ENCODE measurements at regions not wholly inside any gene's neighbourhood (a gene's known extent, or its start where the extent isn't known, plus 50 kb on each side); places are given as distances from the start of the nearest gene placed in this dataset.

- Histone ChIP-seq H3K4me1 (ENCODE audit: insufficient read depth) (no peaks in the 10 kb centered on the region), H3K4me3 (no peak overlapping the region), H3K36me3 (no peaks in the 10 kb centered on the region), H3K27ac (no peak overlapping the region), H3K27me3 (no peaks in the 10 kb centered on the region), H3K9me3 (no peaks in the 10 kb centered on the region)
- no peak for DNase-seq
- no peak for TF ChIP-seq EP300 (IDR thresholded peaks at IDR 0.05)
- no peak for TF ChIP-seq CTCF (IDR thresholded peaks at IDR 0.05)
- TF ChIP-seq POLR2A (IDR thresholded peaks at IDR 0.05) = no peak
- intact Hi-C loops (cut with DNase I) = no loop called here
- WGBS, 3 donors = 68 to 69% (median 69%) methylated on average over 11 of the region's 11 CpGs
Measured at GRCh38 chr22:35170716-35171697, 86.3 kb upstream of the HMGXB4 start.

DNA sequence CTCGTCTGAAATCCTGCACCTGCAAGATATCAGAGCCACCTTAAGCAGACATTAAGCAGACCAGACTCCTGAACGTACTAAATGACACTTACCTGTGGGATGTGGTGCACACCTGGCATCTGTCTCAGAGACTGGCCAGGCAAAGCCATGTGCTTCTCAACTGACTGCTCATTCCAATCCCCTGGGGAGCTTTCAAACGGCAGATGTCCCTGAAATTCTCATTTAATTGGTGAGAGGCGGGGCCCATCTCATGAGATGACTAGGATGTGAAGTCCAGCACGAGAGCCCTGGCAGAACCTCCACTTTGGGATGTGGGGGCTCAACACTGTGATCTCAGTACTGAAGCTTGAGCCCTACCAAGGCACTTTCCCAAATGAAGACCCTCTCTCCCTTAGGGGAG lies 84.9 kb upstream of the HMGXB4 start:
- intact Hi-C loops (cut with DNase I) = no loop called here
- Histone ChIP-seq H3K27ac (no peak overlapping the region), H3K36me3 (no peaks in the 10 kb centered on the region), H3K4me1 (ENCODE audit: insufficient read depth) (no peaks in the 10 kb centered on the region), H3K4me3 (no peak overlapping the region), H3K27me3 (no peaks in the 10 kb centered on the region), H3K9me3 (no peaks in the 10 kb centered on the region)
- no peak for TF ChIP-seq EP300 (IDR thresholded peaks at IDR 0.05)
- no peak for TF ChIP-seq POLR2A (IDR thresholded peaks at IDR 0.05)
- no peak for TF ChIP-seq CTCF (IDR thresholded peaks at IDR 0.05)
- WGBS, 3 donors = 29 to 34% (median 31%) methylated on average over 5 of the region's 5 CpGs
- no peak for DNase-seq

GRCh38 chr22:35173655-35174054 lies 83.6 kb upstream of the HMGXB4 start:
- Histone ChIP-seq H3K4me1 (ENCODE audit: insufficient read depth) (no peaks in the 10 kb centered on the region), H3K27ac (no peak overlapping the region), H3K4me3 (no peak overlapping the region), H3K9me3 (no peaks in the 10 kb centered on the region), H3K36me3 (no peaks in the 10 kb centered on the region), H3K27me3 (no peaks in the 10 kb centered on the region)
- intact Hi-C loops (cut with DNase I) = no loop called here
- DNase-seq = no peak
- no peak for TF ChIP-seq CTCF (IDR thresholded peaks at IDR 0.05)
- no peak for TF ChIP-seq EP300 (IDR thresholded peaks at IDR 0.05)
- TF ChIP-seq POLR2A (IDR thresholded peaks at IDR 0.05) = no peak
- 48 to 80% (median 71%) methylated on average over 2 of the region's 2 CpGs for WGBS, 3 donors

- no peaks in the 10 kb centered on the region for H3K9me3 ChIP-seq
- no peak overlapping the region for H3K27ac ChIP-seq
- intact Hi-C loops (cut with DNase I) = no loop called here
- no peak for DNase-seq
- H3K36me3 ChIP-seq = no peaks in the 10 kb centered on the region
- no peaks in the 10 kb centered on the region for H3K27me3 ChIP-seq
- no peaks in the 10 kb centered on the region for H3K4me1 ChIP-seq (ENCODE audit: insufficient read depth)
- TF ChIP-seq CTCF (IDR thresholded peaks at IDR 0.05) (no peak), EP300 (IDR thresholded peaks at IDR 0.05) (no peak), POLR2A (IDR thresholded peaks at IDR 0.05) (no peak)
- 49 to 56% (median 53%) methylated on average over 5 of the region's 5 CpGs for WGBS, 3 donors
- no peak overlapping the region for H3K4me3 ChIP-seq
Measured at GRCh38 chr22:35174401-35175038, 82.8 kb upstream of the HMGXB4 start.
